Loucy (cell line): ENCODE measurements at regions not wholly inside any gene's neighbourhood (a gene's known extent, or its start where the extent isn't known, plus 50 kb on each side); places are given as distances from the start of the nearest gene placed in this dataset.
"Not testable (repeated sequence)": the region's sequence is repeated elsewhere in the genome, so short reads cannot be mapped to it uniquely, and the experiment has no call there.

Experiments used
- H2AFZ ChIP-seq: fragments of 200-600 bp; sonication (generic); 2 replicates; pipeline ENCODE4 v1.6.0; 2016; ENCODE audit warnings: antibody characterized with exemption, mild to moderate bottlenecking, low read length, moderate library complexity
- H3F3A ChIP-seq: fragments of 200-600 bp; 2 replicates; pipeline ENCODE4 v1.6.0; 2016; ENCODE audit warnings: antibody characterized with exemption, low read depth, mild to moderate bottlenecking
- H3K27me3 ChIP-seq: fragments of 200-600 bp; sonication (generic); 2 replicates; pipeline ENCODE4 v1.6.1; 2014; ENCODE audit warnings: low read length, mild to moderate bottlenecking; ENCODE audit not compliant: insufficient read depth, poor library complexity, severe bottlenecking
- H3K36me3 ChIP-seq: fragments of 200-600 bp; sonication (generic); 2 replicates; pipeline ENCODE4 v1.6.1; 2016; ENCODE audit warnings: low read length; ENCODE audit not compliant: insufficient read depth
- H3K4me1 ChIP-seq: fragments of 200-600 bp; sonication (generic); 2 replicates; pipeline ENCODE4 v1.5.1; 2014; ENCODE audit warnings: low read length, mild to moderate bottlenecking; ENCODE audit not compliant: insufficient read depth, poor library complexity, severe bottlenecking
- H3K4me2 ChIP-seq: fragments of 200-600 bp; sonication (generic); 2 replicates; pipeline ENCODE4 v1.6.0; 2014; ENCODE audit warnings: antibody characterized with exemption, low read length, low read depth, mild to moderate bottlenecking; ENCODE audit not compliant: poor library complexity, severe bottlenecking
- H3K4me3 ChIP-seq: fragments of 200-600 bp; sonication (generic); 2 replicates; pipeline ENCODE4 v1.5.1; 2014; ENCODE audit warnings: low read length, mild to moderate bottlenecking, mixed read lengths; ENCODE audit not compliant: poor library complexity, severe bottlenecking
- H3K79me2 ChIP-seq: fragments of 200-600 bp; sonication (generic); 2 replicates; pipeline ENCODE4 v1.6.1; 2014; ENCODE audit warnings: low read length; ENCODE audit not compliant: insufficient read depth
- H3K9ac ChIP-seq: fragments of 200-600 bp; sonication (generic); 2 replicates; pipeline ENCODE4 v1.6.0; 2014; ENCODE audit warnings: mild to moderate bottlenecking, low read depth, low read length, moderate library complexity; ENCODE audit not compliant: poor library complexity, severe bottlenecking
- H3K9me2 ChIP-seq: fragments of 200-600 bp; sonication (generic); replicated peaks from 2 replicates; pipeline ENCODE4 v1.6.1; 2016; ENCODE audit warnings: low read depth, low read length, mixed read lengths
- H3K9me3 ChIP-seq: fragments of 200-600 bp; sonication (generic); 2 replicates; pipeline ENCODE4 v1.6.1; 2014; ENCODE audit warnings: mild to moderate bottlenecking, antibody characterized with exemption, low read length, low read depth; ENCODE audit not compliant: insufficient read depth
- H4K20me1 ChIP-seq: fragments of 200-600 bp; sonication (generic); 2 replicates; pipeline ENCODE4 v1.6.0; 2014; ENCODE audit warnings: antibody characterized with exemption, low read length, mild to moderate bottlenecking; ENCODE audit not compliant: insufficient read depth, poor library complexity, severe bottlenecking
- EZH2phosphoT487 ChIP-seq: fragments of 200-600 bp; IDR thresholded peaks from 2 replicates; pipeline ENCODE4 v1.6.1; 2018; ENCODE audit warnings: antibody characterized with exemption, mild to moderate bottlenecking, moderate library complexity, borderline replicate concordance
- TF ChIP-seq, protein P1 (sequence below): fragments of 200-600 bp; sonication (generic); conservative IDR thresholded peaks from 2 replicates; pipeline ENCODE4 v1.5.1; 2014; ENCODE audit warnings: mild to moderate bottlenecking, antibody characterized with exemption, low read length

DNA sequence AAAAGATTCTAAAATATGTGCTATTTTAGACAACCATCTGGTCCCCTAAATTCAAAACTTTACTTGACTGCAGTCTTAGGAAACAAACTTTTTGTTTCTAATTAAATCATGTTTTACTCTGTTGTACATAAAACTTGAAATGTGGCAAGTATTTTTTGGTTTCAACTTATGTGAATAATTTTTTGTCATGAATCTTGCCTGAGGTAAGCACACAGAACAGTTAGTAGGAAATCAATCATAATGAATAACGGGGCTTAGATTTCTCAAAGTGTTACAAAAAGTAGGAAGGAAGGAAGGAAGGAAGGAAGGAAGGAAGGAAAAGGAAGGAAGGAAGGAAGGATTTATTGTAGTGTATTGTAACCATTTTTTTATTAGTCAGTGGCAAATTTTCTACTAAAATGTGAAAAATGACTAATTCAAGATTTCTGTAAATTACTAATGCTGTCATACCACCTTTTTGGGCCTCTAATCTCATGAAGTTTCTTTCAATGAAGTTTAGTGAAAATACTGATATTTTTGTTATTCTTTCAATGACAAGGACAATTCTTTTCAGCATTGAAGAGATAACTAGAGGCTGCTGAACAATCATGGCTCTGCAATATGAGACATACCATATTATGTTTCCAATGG, 1689.2 kb downstream of the OTOL1 start:
- H3K9me3 ChIP-seq, result no peaks in the 10 kb centered on the region
- no peaks in the 10 kb centered on the region for H3F3A ChIP-seq
- no peaks in the 10 kb centered on the region for H3K4me1 ChIP-seq

DNA sequence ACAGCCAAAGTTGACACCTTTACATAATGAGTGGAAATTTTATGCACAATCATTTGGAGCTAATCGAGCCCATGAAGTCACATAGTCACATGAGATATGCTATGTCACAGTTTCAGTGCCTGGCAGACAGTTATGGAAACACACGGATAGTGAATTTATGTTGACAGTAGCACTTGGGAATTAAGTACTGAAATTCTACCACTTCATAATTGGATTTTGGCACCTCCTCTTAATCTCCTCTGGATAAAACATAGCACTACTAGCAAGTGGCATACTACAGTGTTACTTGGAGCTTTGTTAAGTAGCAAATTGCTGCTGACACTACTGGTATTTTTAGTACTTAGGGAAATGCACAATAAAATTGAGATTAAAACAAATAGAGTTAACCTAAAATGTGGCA, 1679.4 kb downstream of the OTOL1 start:
- Histone ChIP-seq H3K4me2 (no peak overlapping the region), H3K9ac (no peak overlapping the region), H3K79me2 (no peaks in the 10 kb centered on the region), H3K9me3 (no peaks in the 10 kb centered on the region), H3K4me1 (no peaks in the 10 kb centered on the region), H3F3A (no peaks in the 10 kb centered on the region), H3K4me3 (no peak overlapping the region), H3K27me3 (no peaks in the 10 kb centered on the region), H2AFZ (no peak overlapping the region), H3K36me3 (no peaks in the 10 kb centered on the region), H4K20me1 (no peaks in the 10 kb centered on the region), H3K9me2 (no peaks in the 10 kb centered on the region)
- no peak for TF ChIP-seq EZH2phosphoT487

More for the DNA sequence above, 1689.2 kb downstream of the OTOL1 start:
- H3K79me2 ChIP-seq, result no peaks in the 10 kb centered on the region
- H4K20me1 ChIP-seq, result no peaks in the 10 kb centered on the region
- H3K27me3 ChIP-seq, result no peaks in the 10 kb centered on the region
- H3K9me2 ChIP-seq, result no peaks in the 10 kb centered on the region
- no peak overlapping the region for H3K9ac ChIP-seq
- no peak overlapping the region for H3K4me2 ChIP-seq
- no peaks in the 10 kb centered on the region for H3K36me3 ChIP-seq
- no peak overlapping the region for H2AFZ ChIP-seq
- H3K4me3 ChIP-seq, result no peak overlapping the region
- TF ChIP-seq EZH2phosphoT487, result no peak
- TF ChIP-seq, protein P1, sequence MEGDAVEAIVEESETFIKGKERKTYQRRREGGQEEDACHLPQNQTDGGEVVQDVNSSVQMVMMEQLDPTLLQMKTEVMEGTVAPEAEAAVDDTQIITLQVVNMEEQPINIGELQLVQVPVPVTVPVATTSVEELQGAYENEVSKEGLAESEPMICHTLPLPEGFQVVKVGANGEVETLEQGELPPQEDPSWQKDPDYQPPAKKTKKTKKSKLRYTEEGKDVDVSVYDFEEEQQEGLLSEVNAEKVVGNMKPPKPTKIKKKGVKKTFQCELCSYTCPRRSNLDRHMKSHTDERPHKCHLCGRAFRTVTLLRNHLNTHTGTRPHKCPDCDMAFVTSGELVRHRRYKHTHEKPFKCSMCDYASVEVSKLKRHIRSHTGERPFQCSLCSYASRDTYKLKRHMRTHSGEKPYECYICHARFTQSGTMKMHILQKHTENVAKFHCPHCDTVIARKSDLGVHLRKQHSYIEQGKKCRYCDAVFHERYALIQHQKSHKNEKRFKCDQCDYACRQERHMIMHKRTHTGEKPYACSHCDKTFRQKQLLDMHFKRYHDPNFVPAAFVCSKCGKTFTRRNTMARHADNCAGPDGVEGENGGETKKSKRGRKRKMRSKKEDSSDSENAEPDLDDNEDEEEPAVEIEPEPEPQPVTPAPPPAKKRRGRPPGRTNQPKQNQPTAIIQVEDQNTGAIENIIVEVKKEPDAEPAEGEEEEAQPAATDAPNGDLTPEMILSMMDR, result no peak

DNA sequence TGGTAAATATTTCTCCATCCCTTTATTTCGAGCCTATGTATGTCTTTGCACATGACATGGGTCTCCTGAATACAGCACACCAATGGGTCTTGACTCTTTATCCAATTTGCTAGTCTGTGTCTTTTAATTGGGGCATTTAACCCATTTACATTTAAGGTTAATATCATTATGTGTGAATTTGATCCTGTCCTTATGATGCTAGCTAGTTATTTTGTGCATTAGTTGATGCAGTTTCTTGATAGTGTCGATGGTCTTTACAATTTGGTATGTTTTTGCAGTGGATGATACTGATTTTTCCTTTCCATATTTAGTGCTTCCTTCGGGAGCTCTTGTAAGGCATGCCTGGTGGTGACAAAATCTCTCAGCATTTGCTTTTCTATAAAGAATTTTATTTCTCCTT, 1675.9 kb downstream of the OTOL1 start:
- H2AFZ ChIP-seq, H3F3A ChIP-seq, H3K4me2 ChIP-seq, H3K4me1 ChIP-seq, H3K9ac ChIP-seq, H3K4me3 ChIP-seq, H4K20me1 ChIP-seq, H3K9me3 ChIP-seq, H3K9me2 ChIP-seq, H3K36me3 ChIP-seq, H3K79me2 ChIP-seq, H3K27me3 ChIP-seq: not testable (repeated sequence)

DNA sequence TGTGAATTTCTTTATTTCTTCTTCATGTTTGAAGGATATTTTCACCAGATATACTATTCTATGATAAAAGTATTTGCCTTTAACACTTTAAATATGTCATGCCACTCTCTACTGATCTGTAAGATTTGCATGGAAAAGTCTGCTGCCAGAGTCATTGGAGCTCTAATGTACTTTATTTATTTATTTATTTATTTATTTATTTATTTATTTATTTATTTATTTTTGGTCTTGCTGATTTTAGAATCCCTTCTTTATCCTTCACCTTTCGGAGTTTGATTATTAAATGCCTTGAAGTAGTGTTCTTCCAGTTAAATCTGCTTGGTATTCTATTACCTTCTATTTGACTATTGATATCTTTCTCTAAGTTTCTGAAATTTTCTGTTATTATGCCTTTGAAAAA, 1669.6 kb downstream of the OTOL1 start:
- Histone ChIP-seq H3F3A (no peaks in the 10 kb centered on the region), H3K9me3 (no peaks in the 10 kb centered on the region; the same call in 1 of the 2 replicates), H3K79me2 (no peaks in the 10 kb centered on the region), H2AFZ (no peak overlapping the region), H3K4me1 (no peaks in the 10 kb centered on the region), H3K4me3 (no peak overlapping the region), H3K9me2 (no peaks in the 10 kb centered on the region), H4K20me1 (no peaks in the 10 kb centered on the region), H3K4me2 (no peak overlapping the region), H3K27me3 (no peaks in the 10 kb centered on the region), H3K36me3 (no peaks in the 10 kb centered on the region), H3K9ac (no peak overlapping the region)
- TF ChIP-seq, protein P1, result no peak
- no peak for TF ChIP-seq EZH2phosphoT487
